Cardiac fibroblast (primary cell): ENCODE measurements at regions not wholly inside any gene's neighbourhood (a gene's known extent, or its start where the extent isn't known, plus 50 kb on each side); places are given as distances from the start of the nearest gene placed in this dataset.
"Not testable (repeated sequence)": the region's sequence is repeated elsewhere in the genome, so short reads cannot be mapped to it uniquely, and the experiment has no call there.

Experiments used
- DNase-seq, 2 donors: peaks; one replicate each; pipeline versions ENCODE4 v3.0.0 to v3.0.0-alpha.2; 2010; ENCODE audit warnings: low read depth in 2 of 2
- H3K4me3 ChIP-seq, 2 donors: replicated peaks in 1 of 2; 1 replicate in 1 of 2; 2 replicates in 1 of 2; pipeline ENCODE4 v1.5.1; 2011; ENCODE audit warnings: low read depth in 2 of 2, low read length in 2 of 2, mild to moderate bottlenecking in 2 of 2, moderate library complexity in 1 of 2
- CTCF ChIP-seq: IDR thresholded peaks from one replicate; pipeline ENCODE4 v1.5.1; 2011; ENCODE audit warnings: low read depth, mild to moderate bottlenecking, low read length, inconsistent platforms

- no peak for TF ChIP-seq CTCF
- DNase-seq = peak in 1 of 2 donors; percentile 44
- H3K4me3 ChIP-seq = no peak overlapping the region
Measured at GRCh38 chr11:7874056-7874455, 57.0 kb downstream of the OR10A6 start.

GRCh38 chr11:7872890-7873289 is 58.2 kb downstream of the OR10A6 start:
- DNase-seq = no peak
- no peak overlapping the region for H3K4me3 ChIP-seq
- TF ChIP-seq CTCF = no peak

DNA sequence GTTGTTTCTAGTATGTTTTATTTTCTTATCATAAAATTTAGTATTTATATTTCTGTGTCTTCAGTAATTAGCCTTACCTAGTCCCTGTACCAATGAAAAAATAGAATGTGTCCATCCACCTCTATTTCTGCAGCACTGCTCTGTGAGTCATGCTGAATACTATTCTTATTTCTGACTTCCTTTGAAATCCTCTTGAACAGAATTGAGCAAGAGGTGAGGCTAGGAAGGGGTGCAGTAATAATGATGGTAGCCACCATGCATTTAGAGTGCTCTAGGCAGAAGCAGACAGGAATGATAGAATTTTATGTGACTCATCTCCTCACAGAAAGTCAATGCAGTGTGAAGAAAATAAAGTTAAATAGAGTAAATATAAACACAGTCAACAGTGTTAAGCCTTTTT is 60.0 kb downstream of the OR10A6 start:
- H3K4me3 ChIP-seq = no peak overlapping the region
- peak in 1 of 2 donors; percentile 65 for DNase-seq
- TF ChIP-seq CTCF = no peak

DNA sequence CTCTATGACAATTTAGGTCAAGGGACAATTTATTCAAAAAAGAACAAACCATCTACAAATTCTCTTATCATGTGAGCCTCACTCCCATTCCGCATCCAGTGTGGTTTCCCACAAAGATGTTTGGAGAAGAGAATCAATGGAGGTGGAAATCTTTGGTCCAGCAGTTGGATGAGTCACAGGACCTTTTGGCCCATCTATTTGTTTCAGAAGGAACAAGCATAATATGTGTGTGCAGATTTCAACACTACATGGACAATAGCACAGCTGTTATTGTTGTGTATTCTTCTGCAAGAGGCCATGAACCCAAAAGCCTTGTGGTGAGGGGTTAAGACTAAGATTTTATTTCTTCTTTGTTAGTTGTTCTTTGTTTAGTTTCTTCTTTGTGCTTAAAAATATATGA is 61.6 kb downstream of the OR10A6 start:
- no peak overlapping the region for H3K4me3 ChIP-seq
- peak in 1 of 2 donors; percentile 85 for DNase-seq
- TF ChIP-seq CTCF = no peak

DNA sequence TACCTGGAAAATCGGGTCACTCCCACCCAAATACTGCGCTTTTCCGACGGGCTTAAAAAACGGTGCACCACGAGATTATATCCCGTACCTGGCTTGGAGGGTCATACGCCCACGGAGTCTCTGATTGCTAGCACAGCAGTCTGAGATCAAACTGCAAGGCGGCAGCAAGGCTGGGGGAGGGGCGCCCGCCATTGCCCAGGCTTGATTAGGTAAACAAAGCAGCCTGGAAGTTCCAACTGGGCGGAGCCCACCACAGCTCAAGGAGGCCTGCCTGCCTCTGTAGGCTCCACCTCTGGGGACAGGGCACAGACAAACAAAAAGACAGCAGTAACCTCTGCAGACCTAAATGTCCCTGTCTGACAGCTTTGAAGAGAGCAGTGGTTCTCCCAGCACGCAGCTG is 64.5 kb upstream of the OR5P2 start:
- H3K4me3 ChIP-seq, DNase-seq: not testable (repeated sequence)

GRCh38 chr11:7860844-7861243 is 64.1 kb upstream of the OR5P2 start:
- DNase-seq = not testable (repeated sequence)

GRCh38 chr11:7858006-7858405 is 61.3 kb upstream of the OR5P2 start:
- H3K4me3 ChIP-seq = no peak overlapping the region
- no peak for DNase-seq
- no peak for TF ChIP-seq CTCF

More at GRCh38 chr11:7860844-7861243, 64.1 kb upstream of the OR5P2 start:
- H3K4me3 ChIP-seq = not testable (repeated sequence)

- no peak for DNase-seq
- no peak for TF ChIP-seq CTCF
- no peak overlapping the region for H3K4me3 ChIP-seq
Measured at GRCh38 chr11:7851391-7851790, 54.6 kb upstream of the OR5P2 start.
